Left renal cortex interstitium (tissue), 4 donors: ENCODE measurements at regions not wholly inside any gene's neighbourhood (a gene's known extent, or its start where the extent isn't known, plus 50 kb on each side); places are given as distances from the start of the nearest gene placed in this dataset.
"Not testable (repeated sequence)": the region's sequence is repeated elsewhere in the genome, so short reads cannot be mapped to it uniquely, and the experiment has no call there.

ENCODE experiments used
- DNase-seq, 4 donors: peaks; one replicate each; pipeline ENCODE4 v3.0.0-alpha.2; 2013; ENCODE audit warnings: low read depth in 4 of 4, low spot score in 2 of 4, missing footprints in 1 of 4

DNA sequence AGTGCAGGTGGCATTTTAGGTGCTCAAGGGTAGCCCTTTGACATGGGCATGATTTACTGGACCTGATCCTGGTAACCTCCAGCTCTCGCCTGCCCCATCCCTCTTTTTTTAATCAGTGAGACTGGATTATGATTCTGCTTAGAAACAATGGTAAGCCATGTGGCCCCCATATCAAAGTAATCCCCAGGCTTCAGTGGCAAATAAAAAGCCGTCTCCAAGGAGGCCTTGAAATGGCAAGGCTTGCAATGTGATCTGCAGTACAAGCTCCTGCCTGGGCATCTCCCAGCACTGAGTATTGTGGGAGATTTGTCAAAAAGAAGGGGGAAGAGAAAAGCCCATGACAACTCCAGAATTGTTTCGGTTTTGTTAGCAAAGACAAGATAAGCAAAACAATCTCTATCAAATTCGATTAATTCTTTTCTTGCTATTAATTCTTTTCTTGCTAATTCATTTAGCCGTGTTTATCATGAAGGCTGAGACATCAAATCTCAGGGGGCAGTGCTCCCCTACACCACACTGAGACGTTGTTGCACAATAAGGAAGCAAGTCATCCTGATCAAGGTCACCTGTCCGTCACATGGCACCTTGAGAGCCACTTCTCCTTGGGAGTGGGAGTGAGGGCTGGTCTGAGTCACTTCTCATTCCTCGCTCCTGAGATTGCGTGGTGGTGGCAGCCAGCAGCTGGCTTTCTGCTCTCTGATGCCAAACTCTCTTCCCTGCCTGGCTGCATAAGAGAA, 312.7 kb upstream of the GATB start:
- no peak for DNase-seq

DNA sequence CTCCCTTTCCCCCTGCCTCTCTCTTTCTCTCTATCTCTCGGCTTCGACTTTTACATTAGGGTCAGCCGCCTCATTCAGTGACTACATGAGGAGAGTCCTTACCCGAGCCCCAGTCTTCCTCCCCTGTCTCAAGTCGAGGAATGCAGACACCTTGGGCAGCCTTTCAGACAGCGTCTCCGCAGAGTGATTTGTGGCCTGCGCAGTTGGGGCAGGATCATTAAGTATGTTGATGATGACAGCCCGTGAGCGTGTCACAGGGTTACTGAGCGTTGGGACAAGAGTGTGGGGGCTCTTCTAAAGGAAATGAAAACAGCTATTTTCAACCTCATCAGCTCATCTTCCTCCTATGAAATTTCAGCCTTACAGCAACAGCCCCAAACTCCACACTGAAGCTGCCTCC, 312.1 kb upstream of the GATB start:
- no peak for DNase-seq

DNA sequence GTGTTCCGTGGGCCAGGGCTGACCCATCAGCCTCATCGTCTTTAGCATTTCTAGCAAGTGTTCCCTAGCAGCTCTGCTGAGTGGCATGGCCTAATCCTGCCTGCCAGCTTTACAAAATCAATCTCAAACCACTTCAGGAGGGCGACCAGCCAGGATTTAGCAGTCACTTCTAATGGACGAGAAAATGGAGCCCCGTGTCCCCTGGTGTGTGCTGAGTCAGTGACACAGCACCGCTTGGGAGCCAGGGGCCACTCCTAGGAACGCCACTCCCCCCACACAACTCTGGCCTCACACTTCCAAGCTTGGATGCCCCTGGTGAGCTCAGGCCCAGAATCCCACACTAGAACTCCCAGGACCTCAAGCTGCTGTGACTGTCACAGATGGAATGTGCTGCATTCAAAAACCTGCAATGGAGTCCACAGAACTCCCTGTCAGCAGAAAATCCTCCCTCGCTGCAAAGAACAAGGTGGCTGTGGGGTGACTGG, 311.2 kb upstream of the GATB start:
- no peak for DNase-seq

DNA sequence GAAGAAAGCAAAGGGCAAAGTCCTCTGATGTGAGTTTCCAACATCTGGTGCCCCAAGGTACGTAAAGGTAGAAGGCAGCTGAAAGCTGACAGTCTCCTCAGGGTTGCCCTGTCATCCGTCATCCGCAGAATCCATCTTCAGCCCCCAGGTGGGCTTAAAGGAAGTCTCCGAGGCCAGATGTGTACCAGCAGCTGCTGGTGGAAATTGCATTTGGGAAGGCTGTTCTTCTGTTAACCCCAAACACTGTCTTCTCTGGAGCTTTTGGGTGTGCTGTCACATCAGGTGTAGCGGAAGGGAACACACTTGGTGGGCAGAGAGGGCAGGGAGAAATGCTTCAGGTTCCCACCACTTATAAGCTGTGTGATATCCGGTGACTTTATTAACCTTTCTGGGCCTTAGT, 310.0 kb upstream of the GATB start:
- no peak for DNase-seq

DNA sequence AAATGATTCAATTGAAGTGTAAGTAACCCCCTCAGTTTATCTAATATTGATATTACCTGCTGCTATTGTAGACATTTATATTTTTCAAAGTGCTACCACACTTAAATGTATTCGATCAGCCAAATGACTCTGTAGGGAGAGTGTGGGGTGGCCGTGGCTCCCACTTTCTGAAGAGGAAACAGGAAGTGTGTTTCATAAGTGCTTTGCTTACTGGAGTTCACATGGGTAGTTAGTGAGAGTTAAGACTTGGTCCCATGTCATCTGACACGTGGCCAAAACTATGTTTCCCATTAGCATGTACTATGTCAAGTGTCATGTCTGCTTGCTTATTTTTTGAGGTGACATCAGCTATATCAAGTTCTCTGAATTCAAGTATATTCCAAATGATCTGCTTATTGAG, 308.1 kb upstream of the GATB start:
- no peak for DNase-seq

DNA sequence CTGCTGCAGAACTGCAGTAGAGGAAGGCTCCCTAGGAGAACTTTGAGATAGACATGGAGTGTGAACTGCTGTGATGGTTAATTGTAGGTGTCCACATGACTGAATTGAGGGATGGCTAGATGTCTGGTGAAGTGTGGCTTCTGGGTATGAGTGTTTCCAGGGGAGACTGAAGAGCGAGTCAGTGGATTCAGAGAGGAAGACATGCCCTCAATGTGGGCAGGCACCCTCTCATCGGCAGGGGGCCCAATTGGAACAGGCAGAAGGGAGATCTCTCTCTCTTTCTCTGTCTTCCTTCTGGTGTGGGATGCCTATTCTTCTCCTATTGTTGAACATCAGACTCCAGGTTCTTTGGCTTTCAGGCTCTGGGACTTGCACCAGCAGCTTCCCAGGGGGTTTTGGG, 304.7 kb upstream of the GATB start:
- no peak for DNase-seq

DNA sequence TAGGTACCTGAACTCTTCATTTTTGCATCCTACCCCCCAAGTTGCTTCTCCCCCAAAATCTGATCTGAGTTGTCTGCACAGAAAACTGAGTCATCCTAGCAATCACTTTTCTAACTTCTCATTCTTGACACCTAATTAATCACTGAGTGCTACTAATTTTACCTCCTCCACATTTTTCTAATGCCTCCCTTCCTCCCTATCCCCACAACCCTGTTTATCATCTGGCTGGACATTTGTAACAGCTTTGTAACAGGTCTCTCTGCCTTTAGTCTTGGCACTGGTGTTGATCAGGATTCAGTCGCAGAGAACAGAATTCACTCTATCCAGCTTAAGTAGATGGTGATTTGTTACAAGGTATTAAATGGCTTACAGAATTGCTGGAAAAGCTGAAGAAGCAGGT, 303.9 kb upstream of the GATB start:
- no peak for DNase-seq

DNA sequence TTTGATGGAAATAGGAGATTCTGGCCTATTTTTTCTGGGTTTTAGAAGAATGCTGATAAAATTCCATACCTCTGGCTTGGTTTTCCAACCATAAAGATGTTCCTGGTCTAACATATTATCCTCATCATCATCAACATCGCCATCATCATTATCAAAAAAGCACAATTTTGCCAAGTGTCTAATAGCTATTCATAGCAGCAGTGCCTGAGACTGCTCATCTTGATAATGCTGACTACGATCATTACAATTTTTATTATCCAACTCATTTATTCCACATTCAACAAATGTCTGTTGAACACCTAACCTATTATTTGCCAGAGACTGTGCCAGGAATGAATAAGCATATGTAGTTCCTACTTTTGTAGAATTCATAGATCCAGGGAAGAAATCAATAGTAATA, 303.5 kb upstream of the GATB start:
- no peak for DNase-seq

DNA sequence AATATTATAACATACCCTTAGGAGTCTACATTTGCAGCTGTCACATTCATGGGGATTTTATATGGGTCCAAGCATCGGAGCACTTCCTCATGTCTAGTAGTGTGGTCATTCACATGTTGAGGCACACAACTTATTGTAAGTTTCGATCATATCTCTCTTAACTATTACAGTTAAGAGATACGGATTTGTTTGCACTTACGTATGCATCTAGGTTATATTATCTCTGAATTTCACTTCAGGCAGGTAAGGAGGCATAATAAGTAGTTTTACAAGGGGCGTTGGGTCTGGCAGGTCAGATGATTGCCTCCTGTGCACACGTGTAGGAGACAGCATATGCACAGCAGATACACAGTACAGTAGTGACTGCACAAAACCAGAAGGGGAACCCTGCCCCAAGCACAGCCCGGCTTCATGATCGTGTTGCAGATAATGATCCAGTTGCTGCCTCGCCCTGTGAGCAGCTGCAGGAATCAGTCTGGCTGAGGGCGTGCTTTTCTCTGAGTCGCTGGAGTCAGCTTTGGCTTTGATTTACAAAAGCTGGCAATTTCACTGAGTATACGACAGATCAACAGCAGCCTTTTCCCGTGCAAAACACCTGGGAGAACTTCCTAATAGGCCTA, 302.9 kb upstream of the GATB start:
- DNase-seq = no peak

DNA sequence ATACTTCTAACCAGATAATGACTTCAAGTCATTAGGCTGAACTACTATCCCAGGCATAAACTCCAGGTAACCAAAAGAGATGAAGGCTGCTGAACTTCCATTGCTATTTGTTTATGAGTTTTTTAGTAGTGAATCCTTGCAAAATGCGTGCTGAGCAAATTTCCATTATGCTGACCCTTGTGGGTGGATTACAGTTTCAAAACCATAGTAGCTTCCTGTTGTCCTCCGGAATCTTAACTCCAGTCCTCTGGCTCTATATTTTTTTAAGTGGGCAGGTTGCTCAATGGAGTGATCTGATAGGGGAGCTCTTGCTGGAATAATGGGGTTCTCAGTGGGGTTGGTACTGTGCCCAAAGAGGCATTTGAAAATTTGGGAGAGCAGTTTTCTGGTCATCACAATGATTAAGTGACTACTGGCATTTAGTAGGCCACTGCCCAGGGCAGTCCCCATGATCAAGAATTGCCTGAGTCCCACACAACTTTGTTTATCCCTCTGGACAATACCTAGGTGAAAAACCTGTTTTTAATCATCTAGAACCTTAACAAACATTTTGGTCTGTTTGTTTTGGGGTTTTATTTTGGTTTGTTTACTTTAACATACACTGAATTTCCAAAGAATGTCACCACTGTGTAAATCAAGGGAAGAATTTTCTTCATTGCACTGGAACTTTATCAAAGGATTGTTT, 302.3 kb upstream of the GATB start:
- no peak for DNase-seq

DNA sequence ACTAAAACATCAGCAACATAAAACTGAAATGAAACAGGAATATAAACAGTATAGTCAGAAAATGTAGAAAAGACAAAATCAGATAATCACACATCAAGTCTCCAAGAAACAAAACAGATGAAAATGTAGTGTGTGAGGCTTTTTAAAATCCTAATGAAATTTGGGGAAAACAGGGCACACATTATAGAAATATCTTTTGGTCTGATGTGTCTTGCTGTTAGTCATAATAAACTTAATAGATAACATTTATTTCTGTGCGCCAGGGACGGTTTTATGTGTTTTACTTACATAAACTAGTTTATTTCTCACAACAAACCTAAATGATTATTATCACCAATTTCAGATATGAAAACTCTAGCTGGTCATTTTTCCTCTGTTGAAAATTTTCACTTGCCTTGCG, 293.9 kb upstream of the GATB start:
- no peak for DNase-seq

DNA sequence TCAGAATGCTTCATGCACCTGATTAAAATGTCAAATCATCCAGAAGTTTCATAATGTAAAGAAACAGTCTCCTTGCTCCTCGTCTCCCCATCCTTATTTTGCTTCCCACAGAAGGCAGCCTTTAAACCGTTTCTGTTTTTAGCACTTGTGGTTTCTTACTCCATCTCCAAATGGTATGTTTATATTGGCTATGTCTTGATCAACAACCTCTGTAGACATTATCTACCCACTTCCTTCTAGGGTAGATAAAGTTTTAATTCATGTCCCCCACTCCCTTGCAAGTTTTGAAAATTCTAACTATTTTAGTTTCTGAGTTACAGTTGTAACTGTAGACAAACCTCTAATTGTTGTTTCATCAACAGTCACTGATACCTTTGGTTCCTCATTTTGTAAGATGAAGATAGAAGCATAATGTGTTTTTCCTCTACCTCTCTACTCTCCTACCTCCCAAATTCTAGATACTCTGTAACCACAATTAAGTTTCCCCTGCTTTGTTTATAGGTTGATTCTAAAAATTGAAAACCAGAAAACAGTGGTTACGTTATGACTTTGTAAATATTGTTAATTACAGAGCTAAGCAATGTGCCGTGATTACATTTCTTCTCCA, 291.7 kb upstream of the GATB start:
- no peak for DNase-seq

DNA sequence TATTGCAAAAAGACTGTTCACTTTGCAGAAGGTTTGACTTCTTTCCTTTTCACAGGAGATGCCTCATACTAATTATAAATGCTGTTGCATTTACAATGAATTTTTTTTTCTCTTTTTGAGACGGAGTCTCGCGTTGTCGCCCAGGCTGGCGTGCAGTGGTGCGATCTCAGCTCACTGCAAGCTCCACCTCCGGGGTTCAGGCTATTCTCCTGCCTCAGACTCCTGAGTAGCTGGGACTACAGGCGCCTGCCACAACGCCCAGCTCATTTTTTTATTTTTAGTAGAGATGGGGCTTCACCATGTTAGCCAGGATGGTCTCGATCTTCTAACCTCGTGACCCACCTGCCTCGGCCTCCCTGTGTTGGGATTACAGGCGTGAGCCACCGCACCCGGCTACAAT, 290.5 kb upstream of the GATB start:
- DNase-seq = not testable (repeated sequence)

DNA sequence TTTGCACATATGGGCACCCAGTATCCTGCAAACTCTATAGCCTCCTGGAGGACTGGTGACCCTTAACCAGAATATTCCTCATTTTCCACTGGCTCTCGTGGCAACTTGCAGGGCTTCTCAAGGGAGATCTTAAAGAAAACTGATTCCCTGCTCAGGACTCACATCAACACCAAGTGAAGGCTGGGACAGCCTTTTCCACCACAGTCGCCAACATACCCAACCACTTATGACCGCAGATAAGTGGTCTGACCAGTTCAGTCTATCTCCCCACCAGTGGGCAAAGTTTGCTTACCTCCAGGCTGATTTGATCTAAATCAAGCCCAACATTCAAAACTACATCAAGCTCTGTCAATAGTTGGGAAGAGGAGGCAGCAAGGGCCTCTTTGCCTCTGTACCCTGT, 289.3 kb upstream of the GATB start:
- DNase-seq = no peak

DNA sequence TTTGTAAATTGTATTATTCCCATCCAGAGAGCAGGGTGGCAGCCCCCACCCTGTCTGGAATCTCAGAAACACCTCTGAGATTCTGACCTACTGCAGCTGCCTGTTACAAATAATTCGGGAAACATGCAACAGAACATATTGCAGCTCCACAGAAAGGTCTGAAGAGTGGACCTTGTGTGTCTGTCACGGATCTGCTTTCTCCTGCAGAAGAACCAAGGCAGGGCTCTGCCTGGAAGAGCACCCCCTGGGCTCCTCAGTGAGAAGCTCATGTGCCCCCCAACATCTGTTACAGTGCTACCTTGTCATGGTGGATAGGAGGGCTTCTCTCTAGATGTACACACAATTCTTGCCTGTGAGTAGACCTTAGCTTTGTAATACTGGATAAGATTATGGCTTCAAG, 286.6 kb upstream of the GATB start:
- DNase-seq = no peak

DNA sequence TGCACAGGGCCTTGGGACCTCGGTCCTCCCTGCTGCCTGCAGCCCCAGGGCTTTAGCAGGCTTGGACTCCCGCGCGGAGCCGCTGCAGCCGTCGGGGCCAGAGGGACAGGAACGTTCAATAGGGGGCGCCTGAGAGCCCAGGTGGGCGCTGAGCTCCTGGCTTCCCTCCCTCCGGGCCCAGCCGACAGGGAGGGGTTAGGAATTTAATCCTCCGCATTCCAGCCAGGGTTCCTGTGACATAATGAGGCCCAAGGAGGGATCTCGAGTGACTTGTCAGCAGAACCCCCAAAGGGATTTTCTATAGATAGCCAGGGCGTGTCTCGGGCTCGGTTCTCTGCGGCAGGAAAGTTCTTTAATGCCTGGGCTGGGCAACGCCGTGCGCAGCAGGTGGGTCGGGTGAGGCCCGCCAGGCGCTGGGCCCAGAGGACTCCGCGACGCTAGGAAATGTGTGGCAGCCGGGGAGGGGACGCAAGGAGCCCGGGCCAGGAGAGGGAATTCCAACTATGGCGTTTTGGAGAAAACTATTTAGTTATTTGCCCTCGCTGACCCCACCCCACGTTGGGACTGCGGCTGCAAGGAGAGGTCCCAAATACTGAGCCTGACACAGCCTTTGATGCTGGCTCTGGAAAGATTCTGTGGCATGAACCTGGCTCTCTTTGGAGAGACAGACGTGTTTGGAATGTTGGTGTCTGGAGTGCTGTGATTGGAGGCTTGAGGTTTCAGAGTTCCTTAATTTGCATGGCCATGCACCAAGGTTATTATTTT, 285.2 kb upstream of the GATB start:
- DNase-seq = peak in 3 of 4 donors; percentile 37 to 65 (median 59)

DNA sequence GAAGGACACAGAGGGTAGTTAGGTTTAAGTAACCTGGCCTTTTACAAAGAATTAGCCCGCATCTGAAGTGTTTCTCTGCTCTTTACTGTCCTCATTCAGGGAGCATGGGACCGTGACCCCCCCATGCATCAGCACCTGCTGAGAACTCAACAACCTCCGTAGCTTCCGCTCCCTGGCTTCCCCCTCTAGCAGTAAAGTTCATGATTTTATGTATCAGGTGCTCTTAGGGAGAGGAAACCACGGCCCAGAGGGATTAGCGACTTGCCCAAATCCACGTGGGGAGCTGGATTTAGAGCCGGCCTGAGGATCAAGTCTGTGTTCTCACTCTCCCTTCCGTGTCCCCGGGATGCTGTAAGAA, 284.6 kb upstream of the GATB start:
- no peak for DNase-seq

DNA sequence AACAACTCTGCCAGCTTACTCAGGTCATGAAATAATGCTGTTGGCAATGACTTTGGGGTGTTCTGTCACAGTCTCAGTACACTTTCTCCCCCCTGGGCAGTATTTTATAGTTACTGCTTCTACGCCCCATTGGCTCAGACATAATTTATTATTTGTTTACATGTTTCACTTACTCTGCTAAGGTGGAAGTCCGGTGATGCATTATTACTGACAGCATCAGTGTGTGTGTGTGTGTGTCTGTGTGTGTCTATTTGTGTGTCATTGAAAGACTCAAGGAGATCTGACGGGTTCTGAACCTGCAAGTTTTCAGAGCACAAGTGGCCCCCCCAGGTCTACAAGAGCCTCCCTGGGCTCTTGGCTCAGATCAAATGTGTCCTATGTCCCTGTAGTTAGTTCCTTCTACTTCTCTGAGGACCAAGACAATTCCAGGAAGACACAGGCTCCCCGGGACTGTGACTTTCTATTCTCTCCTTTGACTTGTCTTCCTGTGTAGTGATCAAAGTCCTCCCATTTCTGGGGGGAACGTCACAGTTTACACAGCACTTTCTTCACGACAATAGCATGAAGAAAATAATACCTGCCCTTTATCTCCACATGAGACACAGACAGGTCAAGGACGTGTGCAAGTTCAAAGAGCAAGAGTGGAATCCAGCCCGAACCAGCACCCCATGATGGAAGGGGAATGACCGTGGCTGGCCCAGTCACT, 283.7 kb upstream of the GATB start:
- DNase-seq = peak in 3 of 4 donors; percentile 37 to 63 (median 57)

DNA sequence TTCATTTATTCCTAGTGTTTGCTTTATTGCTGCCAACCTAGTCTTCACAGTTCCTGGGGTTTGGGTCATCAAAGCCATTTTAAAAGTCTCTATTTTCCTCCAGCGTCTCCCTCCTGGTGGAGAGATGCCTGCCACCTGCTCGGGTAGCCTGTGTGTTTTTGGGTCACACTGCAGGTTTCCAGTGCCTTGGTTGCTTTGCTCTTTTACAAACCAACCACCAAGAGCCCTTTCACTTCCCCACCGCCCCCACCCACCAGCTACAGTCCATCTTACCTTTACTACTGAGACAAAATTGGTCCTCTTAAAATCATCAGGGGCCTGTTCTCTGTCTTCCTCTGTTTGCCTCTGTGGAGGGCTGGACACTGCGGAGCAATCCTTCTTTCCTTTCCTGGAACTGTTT, 280.5 kb upstream of the GATB start:
- DNase-seq = no peak

DNA sequence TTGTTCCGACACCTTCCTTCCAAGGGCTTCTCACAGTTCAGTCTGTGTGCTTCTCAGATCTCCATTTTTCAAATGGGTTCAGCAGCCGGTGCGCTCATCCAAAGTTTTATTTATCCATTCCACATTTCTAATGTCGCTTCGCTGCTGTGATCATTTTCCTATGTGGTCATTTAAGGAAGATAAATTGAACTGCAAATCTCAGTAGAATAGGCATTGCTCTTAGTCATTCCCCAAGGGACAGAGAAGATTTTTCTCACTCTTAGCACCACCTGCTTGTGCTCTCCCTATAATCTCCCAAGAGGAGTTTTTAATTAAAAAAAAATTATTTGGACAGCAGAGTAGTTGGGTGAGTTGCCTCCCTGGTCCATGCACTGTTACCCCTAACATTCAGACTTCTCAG, 278.9 kb upstream of the GATB start:
- no peak for DNase-seq
